ENCODE measurements at regions not wholly inside any gene's neighbourhood (a gene's known extent, or its start where the extent isn't known, plus 50 kb on each side); places are given as distances from the start of the nearest gene placed in this dataset.

GRCh38 chr6:40268166-40268565 is 319.0 kb downstream of the LRFN2 start:
- no peak for DNase-seq (ENCODE audit: low read depth)

GRCh38 chr6:40265615-40266014 is 321.5 kb downstream of the LRFN2 start:
- no peak for DNase-seq (ENCODE audit: low read depth)

GRCh38 chr6:40263970-40264369 is 323.2 kb downstream of the LRFN2 start:
- DNase-seq (ENCODE audit: low read depth): no peak

- no peak for DNase-seq (ENCODE audit: low read depth)
These were observed 324.8 kb downstream of the LRFN2 start for GRCh38 chr6:40262363-40262762.

GRCh38 chr6:40258531-40258930 is 324.3 kb upstream of the MOCS1 start:
- no peak for DNase-seq (ENCODE audit: low read depth)

GRCh38 chr6:40256831-40257230 is 322.6 kb upstream of the MOCS1 start:
- DNase-seq (ENCODE audit: low read depth): no peak

GRCh38 chr6:40256224-40256623 is 322.0 kb upstream of the MOCS1 start:
- DNase-seq (ENCODE audit: low read depth): no peak

- no peak for DNase-seq (ENCODE audit: low read depth)
These were observed 319.2 kb upstream of the MOCS1 start for GRCh38 chr6:40253420-40253819.

GRCh38 chr6:40252531-40253258 is 318.4 kb upstream of the MOCS1 start:
- no peak for DNase-seq (ENCODE audit: low read depth)

- DNase-seq (ENCODE audit: low read depth): no peak
These were observed 317.5 kb upstream of the MOCS1 start for GRCh38 chr6:40251637-40252300.

GRCh38 chr6:40249935-40250334 is 315.7 kb upstream of the MOCS1 start:
- no peak for DNase-seq (ENCODE audit: low read depth)

- no peak for DNase-seq (ENCODE audit: low read depth)
These were observed 313.4 kb upstream of the MOCS1 start for GRCh38 chr6:40247516-40248115.

- DNase-seq (ENCODE audit: low read depth): no peak
These were observed 310.4 kb upstream of the MOCS1 start for GRCh38 chr6:40244699-40245098.

GRCh38 chr6:40232698-40233097 is 298.4 kb upstream of the MOCS1 start:
- no peak for DNase-seq (ENCODE audit: low read depth)

- DNase-seq (ENCODE audit: low read depth): no peak
These were observed 293.5 kb upstream of the MOCS1 start for GRCh38 chr6:40227735-40228134.

GRCh38 chr6:40222354-40222753 is 288.1 kb upstream of the MOCS1 start:
- no peak for DNase-seq (ENCODE audit: low read depth)

GRCh38 chr6:40219799-40220198 is 285.5 kb upstream of the MOCS1 start:
- DNase-seq (ENCODE audit: low read depth): no peak

- DNase-seq (ENCODE audit: low read depth): no peak
These were observed 276.4 kb upstream of the MOCS1 start for GRCh38 chr6:40210628-40211056.

GRCh38 chr6:40205801-40206200 is 271.5 kb upstream of the MOCS1 start:
- DNase-seq (ENCODE audit: low read depth): no peak

- DNase-seq (ENCODE audit: low read depth): no peak
These were observed 270.7 kb upstream of the MOCS1 start for GRCh38 chr6:40205004-40205403.

- no peak for DNase-seq (ENCODE audit: low read depth)
These were observed 263.1 kb upstream of the MOCS1 start for GRCh38 chr6:40197371-40197770.

GRCh38 chr6:40196135-40196518 is 261.9 kb upstream of the MOCS1 start:
- no peak for DNase-seq (ENCODE audit: low read depth)

- DNase-seq (ENCODE audit: low read depth): no peak
These were observed 261.3 kb upstream of the MOCS1 start for GRCh38 chr6:40195428-40196134.
